ENCODE measurements at regions not wholly inside any gene's neighbourhood (a gene's known extent, or its start where the extent isn't known, plus 50 kb on each side); places are given as distances from the start of the nearest gene placed in this dataset.

DNA sequence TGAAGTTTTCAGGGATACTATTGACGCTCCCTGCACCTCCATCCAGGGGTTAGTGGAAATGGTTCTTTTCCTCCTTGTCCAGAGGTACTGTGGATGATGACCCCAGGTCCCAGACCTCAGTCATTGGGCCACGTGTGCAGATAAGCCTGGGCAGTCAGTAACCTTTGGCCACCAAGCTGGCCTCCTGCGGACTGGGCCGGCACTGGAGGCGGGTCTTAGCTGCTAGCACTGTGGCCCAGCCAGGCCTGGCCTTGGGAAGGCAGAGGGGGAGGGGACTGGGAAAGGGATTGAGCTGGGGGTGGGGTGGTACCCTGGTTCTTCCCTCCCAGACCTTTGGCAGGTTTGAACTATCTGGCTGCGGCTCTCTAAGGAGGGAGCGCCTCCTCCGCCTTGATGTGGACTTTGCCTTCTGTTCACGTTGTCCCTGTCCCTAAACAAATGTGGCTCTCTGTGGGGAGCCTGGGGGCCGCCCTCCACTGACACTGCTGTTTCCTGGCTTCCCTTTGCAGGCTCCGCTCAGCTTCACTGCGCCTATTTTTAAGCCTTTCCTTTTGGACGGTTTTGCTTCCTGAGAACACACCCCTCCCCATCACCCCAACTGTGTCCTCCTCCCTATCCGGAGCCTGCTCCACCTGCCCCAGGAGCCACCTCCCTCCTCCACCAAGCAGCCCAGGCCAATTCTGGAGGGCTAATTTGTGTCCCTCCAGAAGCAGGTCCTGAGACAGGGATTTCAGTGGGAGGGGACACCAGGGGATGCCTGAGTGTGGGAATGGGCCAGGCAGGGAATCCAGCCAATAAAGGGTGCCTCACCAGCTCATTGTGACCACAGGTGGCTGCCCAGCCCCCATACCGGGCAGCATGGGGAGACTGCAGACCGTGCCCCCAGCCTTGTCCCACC is 251.9 kb downstream of the SEC14L1 start (continued):
- TF ChIP-seq, protein P1, sequence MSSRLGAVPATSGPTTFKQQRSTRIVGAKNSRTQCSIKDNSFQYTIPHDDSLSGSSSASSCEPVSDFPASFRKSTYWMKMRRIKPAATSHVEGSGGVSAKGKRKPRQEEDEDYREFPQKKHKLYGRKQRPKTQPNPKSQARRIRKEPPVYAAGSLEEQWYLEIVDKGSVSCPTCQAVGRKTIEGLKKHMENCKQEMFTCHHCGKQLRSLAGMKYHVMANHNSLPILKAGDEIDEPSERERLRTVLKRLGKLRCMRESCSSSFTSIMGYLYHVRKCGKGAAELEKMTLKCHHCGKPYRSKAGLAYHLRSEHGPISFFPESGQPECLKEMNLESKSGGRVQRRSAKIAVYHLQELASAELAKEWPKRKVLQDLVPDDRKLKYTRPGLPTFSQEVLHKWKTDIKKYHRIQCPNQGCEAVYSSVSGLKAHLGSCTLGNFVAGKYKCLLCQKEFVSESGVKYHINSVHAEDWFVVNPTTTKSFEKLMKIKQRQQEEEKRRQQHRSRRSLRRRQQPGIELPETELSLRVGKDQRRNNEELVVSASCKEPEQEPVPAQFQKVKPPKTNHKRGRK (CRISPR knock-in tag; IDR thresholded peaks at IDR 0.05), result no peak
- peak; percentile 83 to 86 for TF ChIP-seq NR2F1 (CRISPR knock-in tag; IDR thresholded peaks at IDR 0.05)
- TF ChIP-seq ERF (CRISPR knock-in tag; IDR thresholded peaks at IDR 0.05), result peak; percentile 94
- TF ChIP-seq, protein P2, sequence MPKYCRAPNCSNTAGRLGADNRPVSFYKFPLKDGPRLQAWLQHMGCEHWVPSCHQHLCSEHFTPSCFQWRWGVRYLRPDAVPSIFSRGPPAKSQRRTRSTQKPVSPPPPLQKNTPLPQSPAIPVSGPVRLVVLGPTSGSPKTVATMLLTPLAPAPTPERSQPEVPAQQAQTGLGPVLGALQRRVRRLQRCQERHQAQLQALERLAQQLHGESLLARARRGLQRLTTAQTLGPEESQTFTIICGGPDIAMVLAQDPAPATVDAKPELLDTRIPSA (CRISPR knock-in tag; IDR thresholded peaks at IDR 0.05; ENCODE audit: borderline replicate concordance), result no peak
- peak; percentile 83 for TF ChIP-seq IRF9 (CRISPR knock-in tag; IDR thresholded peaks at IDR 0.05; ENCODE audit: borderline replicate concordance)
- TF ChIP-seq, protein P3, sequence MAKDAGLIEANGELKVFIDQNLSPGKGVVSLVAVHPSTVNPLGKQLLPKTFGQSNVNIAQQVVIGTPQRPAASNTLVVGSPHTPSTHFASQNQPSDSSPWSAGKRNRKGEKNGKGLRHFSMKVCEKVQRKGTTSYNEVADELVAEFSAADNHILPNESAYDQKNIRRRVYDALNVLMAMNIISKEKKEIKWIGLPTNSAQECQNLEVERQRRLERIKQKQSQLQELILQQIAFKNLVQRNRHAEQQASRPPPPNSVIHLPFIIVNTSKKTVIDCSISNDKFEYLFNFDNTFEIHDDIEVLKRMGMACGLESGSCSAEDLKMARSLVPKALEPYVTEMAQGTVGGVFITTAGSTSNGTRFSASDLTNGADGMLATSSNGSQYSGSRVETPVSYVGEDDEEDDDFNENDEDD (CRISPR knock-in tag; IDR thresholded peaks at IDR 0.05; ENCODE audit: borderline replicate concordance), result peak; percentile 82
- TF ChIP-seq NCOR1 (IDR thresholded peaks at IDR 0.05; ENCODE audit: borderline replicate concordance, low read length), result peak; percentile 94
- peak; percentile 92 for TF ChIP-seq SPEN (CRISPR knock-in tag; IDR thresholded peaks at IDR 0.05; ENCODE audit: low read depth)
- peak; percentile 87; the same call in 1 of the 2 replicates for TF ChIP-seq ELF3 (CRISPR knock-in tag; IDR thresholded peaks at IDR 0.05)
- no peak for TF ChIP-seq ISX (CRISPR knock-in tag; conservative IDR thresholded peaks at IDR 0.05)
- TF ChIP-seq TCF7 (IDR thresholded peaks at IDR 0.05; ENCODE audit: low read depth), result peak; percentile 38; the same call in 1 of the 2 replicates
- TF ChIP-seq, protein P4, sequence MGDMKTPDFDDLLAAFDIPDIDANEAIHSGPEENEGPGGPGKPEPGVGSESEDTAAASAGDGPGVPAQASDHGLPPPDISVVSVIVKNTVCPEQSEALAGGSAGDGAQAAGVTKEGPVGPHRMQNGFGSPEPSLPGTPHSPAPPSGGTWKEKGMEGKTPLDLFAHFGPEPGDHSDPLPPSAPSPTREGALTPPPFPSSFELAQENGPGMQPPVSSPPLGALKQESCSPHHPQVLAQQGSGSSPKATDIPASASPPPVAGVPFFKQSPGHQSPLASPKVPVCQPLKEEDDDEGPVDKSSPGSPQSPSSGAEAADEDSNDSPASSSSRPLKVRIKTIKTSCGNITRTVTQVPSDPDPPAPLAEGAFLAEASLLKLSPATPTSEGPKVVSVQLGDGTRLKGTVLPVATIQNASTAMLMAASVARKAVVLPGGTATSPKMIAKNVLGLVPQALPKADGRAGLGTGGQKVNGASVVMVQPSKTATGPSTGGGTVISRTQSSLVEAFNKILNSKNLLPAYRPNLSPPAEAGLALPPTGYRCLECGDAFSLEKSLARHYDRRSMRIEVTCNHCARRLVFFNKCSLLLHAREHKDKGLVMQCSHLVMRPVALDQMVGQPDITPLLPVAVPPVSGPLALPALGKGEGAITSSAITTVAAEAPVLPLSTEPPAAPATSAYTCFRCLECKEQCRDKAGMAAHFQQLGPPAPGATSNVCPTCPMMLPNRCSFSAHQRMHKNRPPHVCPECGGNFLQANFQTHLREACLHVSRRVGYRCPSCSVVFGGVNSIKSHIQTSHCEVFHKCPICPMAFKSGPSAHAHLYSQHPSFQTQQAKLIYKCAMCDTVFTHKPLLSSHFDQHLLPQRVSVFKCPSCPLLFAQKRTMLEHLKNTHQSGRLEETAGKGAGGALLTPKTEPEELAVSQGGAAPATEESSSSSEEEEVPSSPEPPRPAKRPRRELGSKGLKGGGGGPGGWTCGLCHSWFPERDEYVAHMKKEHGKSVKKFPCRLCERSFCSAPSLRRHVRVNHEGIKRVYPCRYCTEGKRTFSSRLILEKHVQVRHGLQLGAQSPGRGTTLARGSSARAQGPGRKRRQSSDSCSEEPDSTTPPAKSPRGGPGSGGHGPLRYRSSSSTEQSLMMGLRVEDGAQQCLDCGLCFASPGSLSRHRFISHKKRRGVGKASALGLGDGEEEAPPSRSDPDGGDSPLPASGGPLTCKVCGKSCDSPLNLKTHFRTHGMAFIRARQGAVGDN (CRISPR knock-in tag; IDR thresholded peaks at IDR 0.05), result peak; percentile 99
- no peak for TF ChIP-seq RARG (CRISPR knock-in tag; IDR thresholded peaks at IDR 0.05; ENCODE audit: low read depth)
- TF ChIP-seq RARA (CRISPR knock-in tag; IDR thresholded peaks at IDR 0.05), result peak; percentile 93
- peak; percentile 93 for TF ChIP-seq RBM22 (optimal IDR thresholded peaks at IDR 0.05; ENCODE audit: low read length)
- peak; percentile 95 for TF ChIP-seq ZNF331 (CRISPR knock-in tag; IDR thresholded peaks at IDR 0.05)
- TF ChIP-seq, protein P5, sequence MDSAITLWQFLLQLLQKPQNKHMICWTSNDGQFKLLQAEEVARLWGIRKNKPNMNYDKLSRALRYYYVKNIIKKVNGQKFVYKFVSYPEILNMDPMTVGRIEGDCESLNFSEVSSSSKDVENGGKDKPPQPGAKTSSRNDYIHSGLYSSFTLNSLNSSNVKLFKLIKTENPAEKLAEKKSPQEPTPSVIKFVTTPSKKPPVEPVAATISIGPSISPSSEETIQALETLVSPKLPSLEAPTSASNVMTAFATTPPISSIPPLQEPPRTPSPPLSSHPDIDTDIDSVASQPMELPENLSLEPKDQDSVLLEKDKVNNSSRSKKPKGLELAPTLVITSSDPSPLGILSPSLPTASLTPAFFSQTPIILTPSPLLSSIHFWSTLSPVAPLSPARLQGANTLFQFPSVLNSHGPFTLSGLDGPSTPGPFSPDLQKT (CRISPR knock-in tag; IDR thresholded peaks at IDR 0.05; ENCODE audit: borderline replicate concordance), result no peak
- TF ChIP-seq TARDBP (CRISPR knock-in tag; IDR thresholded peaks at IDR 0.05), result peak; percentile 78; the same call in 1 of the 2 replicates
- TF ChIP-seq HIVEP1 (CRISPR knock-in tag; IDR thresholded peaks at IDR 0.05), result peak; percentile 51

Measured in HepG2 (cell line).